GM12878 (cell line): ENCODE measurements at regions not wholly inside any gene's neighbourhood (a gene's known extent, or its start where the extent isn't known, plus 50 kb on each side); places are given as distances from the start of the nearest gene placed in this dataset.

Source experiments
- ATAC-seq: fragments of 200-7000 bp; cut with Tn5 transposase; 3 replicates; pipeline ENCODE4 v1.9.1; 2020; ENCODE audit warnings: mild to moderate bottlenecking, moderate library complexity
- BruUV-seq: library from RNA; stranded (reverse); fragments of 400-500 nt; replicated peaks from 2 replicates; lab custom pipeline; 2021; lab: Mats Ljungman, UMichigan
- CTCF ChIA-PET: fragments of 300-600 bp; sonication (Branson Sonifier 250); formaldehyde crosslinking; extraction: SDS; loops from one replicate; lab custom pipeline; 2021; ENCODE audit warnings: inconsistent platforms; lab: Yijun Ruan, JAX
- POLR2A ChIA-PET: fragments of 350-600 bp; formaldehyde crosslinking; extraction: SDS; loops from one replicate; lab custom pipeline; 2021; ENCODE audit warnings: inconsistent platforms; lab: Charles Lee
- RAD21 ChIA-PET: fragments of 300-600 bp; sonication (Branson Sonifier 250); formaldehyde crosslinking; loops from one replicate; lab custom pipeline; 2023; ENCODE audit warnings: antibody characterized with exemption; ENCODE audit not compliant: unreplicated experiment; lab: Charles Lee
- SMC1A ChIA-PET: fragments of 300-600 bp; sonication (Branson Sonifier 250); formaldehyde crosslinking; loops from one replicate; lab custom pipeline; 2023; ENCODE audit not compliant: unreplicated experiment, uncharacterized antibody; lab: Charles Lee
- DNase-seq: peaks from one replicate; pipeline ENCODE4 v3.0.0-alpha.2; 2011; ENCODE audit warnings: low read depth, low spot score
- FAIRE-seq: peaks from 3 replicates; lab custom pipeline; 2011; peaks lifted over from hg19 to GRCh38; lab: Jason Lieb, UNC
- H2AFZ ChIP-seq: 2 replicates; pipeline ENCODE4 v1.6.0; 2011; ENCODE audit warnings: low read depth, low read length, control low read depth; ENCODE audit not compliant: control insufficient read depth
- H3K27ac ChIP-seq: 2 replicates; pipeline ENCODE4 v1.5.1; 2011; ENCODE audit warnings: control low read depth; ENCODE audit not compliant: control insufficient read depth, insufficient read depth
- H3K27me3 ChIP-seq, 2 experiments: replicated peaks in 1 of 2; 2 replicates each; pipeline versions ENCODE4 v1.6.0 to v1.6.1; 2011; ENCODE audit warnings: low read length in 1 of 2; ENCODE audit not compliant: control insufficient read depth in 2 of 2, insufficient read depth in 2 of 2
- H3K36me3 ChIP-seq, 2 experiments: 2 replicates each; pipeline ENCODE4 v1.5.1; 2011; ENCODE audit warnings: low read length in 1 of 2; ENCODE audit not compliant: control insufficient read depth in 2 of 2, insufficient read depth in 2 of 2
- H3K4me1 ChIP-seq: 2 replicates; pipeline ENCODE4 v1.6.1; 2011; ENCODE audit warnings: mild to moderate bottlenecking, low read length, moderate library complexity, mixed read lengths; ENCODE audit not compliant: control insufficient read depth, insufficient read depth
- H3K4me2 ChIP-seq: 2 replicates; pipeline ENCODE4 v1.6.0; 2011; ENCODE audit warnings: control low read depth; ENCODE audit not compliant: control insufficient read depth, insufficient read depth
- H3K4me3 ChIP-seq: fragments of 200-600 bp; sonication (generic); 2 replicates; pipeline ENCODE4 v1.5.1; 2016
- H3K79me2 ChIP-seq: 2 replicates; pipeline ENCODE4 v1.6.0; 2011; ENCODE audit warnings: low read length; ENCODE audit not compliant: control insufficient read depth, insufficient read depth
- H3K9ac ChIP-seq: 2 replicates; pipeline ENCODE4 v1.8.0; 2011; ENCODE audit warnings: low read length, control low read depth, mixed read lengths; ENCODE audit not compliant: control insufficient read depth, insufficient read depth
- H3K9me3 ChIP-seq: replicated peaks from 3 replicates; pipeline ENCODE4 v1.5.1; 2011; ENCODE audit warnings: mild to moderate bottlenecking, low read length; ENCODE audit not compliant: control insufficient read depth, insufficient read depth
- H4K20me1 ChIP-seq: 2 replicates; pipeline ENCODE4 v1.6.0; 2011; ENCODE audit not compliant: control insufficient read depth, insufficient read depth
- CBX3 ChIP-seq: fragments of 200-600 bp; sonication (generic); IDR thresholded peaks from 2 replicates; pipeline ENCODE4 v1.6.1; 2016; ENCODE audit warnings: low read depth, borderline replicate concordance
- POU2F2 ChIP-seq: IDR thresholded peaks from 3 replicates; pipeline ENCODE4 v1.6.1; 2011; ENCODE audit warnings: low read depth, mild to moderate bottlenecking, low read length, borderline replicate concordance
- RFX5 ChIP-seq: IDR thresholded peaks from 2 replicates; pipeline ENCODE4 v1.6.1; 2011; ENCODE audit warnings: low read depth, low read length, improper control_type of control experiment
- SUPT20H ChIP-seq: IDR thresholded peaks from 2 replicates; pipeline ENCODE4 v1.6.1; 2011; ENCODE audit warnings: low read depth, mild to moderate bottlenecking, low read length, moderate library complexity, borderline replicate concordance; ENCODE audit not compliant: control insufficient read depth
- TAF1 ChIP-seq: IDR thresholded peaks from 2 replicates; pipeline ENCODE4 v1.6.1; 2011; ENCODE audit warnings: mild to moderate bottlenecking, low read depth, low read length, borderline replicate concordance
- WGBS: methylation state at CpG from one replicate; pipeline ENCODE4 v1.1.6; 2016; ENCODE audit warnings: low lambda C conversion rate; ENCODE audit not compliant: insufficient replicate concordance, insufficient coverage; ENCODE audit errors: missing lambda C conversion rate; 5-methylcytosine and 5-hydroxymethylcytosine counted together
- in situ Hi-C: fragments of 300-500 bp; cut with MboI; formaldehyde crosslinking; loops from 9 replicates; pipeline ENCODE4 v1.14.3; 2018; ENCODE audit warnings: mixed read lengths
- intact Hi-C: fragments of 100-400 bp; cut with micrococcal nuclease; formaldehyde crosslinking; loops from one replicate; pipeline ENCODE4 v1.14.2; 2022; ENCODE audit not compliant: unreplicated experiment
- TF ChIP-seq, protein P1 (sequence below): IDR thresholded peaks from 2 replicates; pipeline ENCODE4 v1.6.1; 2011; ENCODE audit warnings: mild to moderate bottlenecking, low read depth, low read length, moderate library complexity; ENCODE audit not compliant: insufficient replicate concordance
- TF ChIP-seq, protein P2 (sequence below): fragments of 450-650 bp; IDR thresholded peaks from 2 replicates; pipeline ENCODE4 v1.6.1; 2016; ENCODE audit warnings: mild to moderate bottlenecking
- TF ChIP-seq, protein P3 (sequence below): IDR thresholded peaks from 2 replicates; pipeline ENCODE4 v1.6.1; 2011; ENCODE audit warnings: borderline replicate concordance, low read depth, mild to moderate bottlenecking, moderate library complexity, low read length; ENCODE audit not compliant: insufficient read depth, poor library complexity, severe bottlenecking
- TF ChIP-seq, protein P4 (sequence below): IDR thresholded peaks from 2 replicates; pipeline ENCODE4 v1.6.1; 2012; ENCODE audit warnings: low read depth, low read length, improper control_type of control experiment

DNA sequence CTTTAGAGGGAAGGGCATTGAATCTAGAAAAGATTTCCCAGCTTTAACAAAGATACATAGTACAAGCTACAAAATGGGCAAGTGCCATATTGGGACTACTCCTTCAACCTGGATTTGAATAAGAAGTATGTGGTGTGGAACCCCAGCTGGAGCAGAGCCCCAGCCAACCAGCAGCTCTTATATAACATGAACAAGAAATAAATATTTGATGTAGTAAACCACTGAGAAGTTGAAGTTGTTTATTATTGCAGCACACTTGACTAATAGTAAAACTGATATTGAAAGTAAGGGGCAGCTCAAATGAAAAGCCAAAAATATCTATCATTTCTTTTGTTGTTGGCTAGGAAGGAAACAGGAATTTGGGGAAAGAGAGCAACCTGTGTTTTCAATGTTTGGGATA, 701.8 kb downstream of the TMTC2 start:
- Histone ChIP-seq H3K79me2 (no peaks in the 10 kb centered on the region), H3K27me3 (no peaks in the 10 kb centered on the region), H3K4me1 (no peaks in the 10 kb centered on the region), H3K9ac (no peak overlapping the region), H3K36me3 (no peaks in the 10 kb centered on the region), H3K27ac (no peak overlapping the region), H3K4me2 (no peak overlapping the region), H3K4me3 (no peak overlapping the region), H3K9me3 (no peaks in the 10 kb centered on the region), H2AFZ (no peak overlapping the region), H4K20me1 (no peaks in the 10 kb centered on the region)
- ChIA-PET CTCF (interaction anchor here (0.8 to 5.3 kb wide), 3 partner anchors 172 to 863 kb away, joined by 3 to 38 read pairs (median 3); partner anchors contain the start of gene TMTC2), RAD21 (interaction anchor here (0.6 to 3.2 kb wide), 2 partner anchors 362 to 703 kb away, joined by 3 to 29 read pairs; partner anchors contain the start of gene TMTC2), SMC1A (interaction anchor here (2.6 kb wide), 1 partner anchor 703 kb away, joined by 17 read pairs; no protein-coding TSS in a partner anchor), POLR2A (interaction anchor here (0.9 kb wide), 1 partner anchor 703 kb away, joined by 3 read pairs; no protein-coding TSS in a partner anchor)
- TF ChIP-seq, protein P1, sequence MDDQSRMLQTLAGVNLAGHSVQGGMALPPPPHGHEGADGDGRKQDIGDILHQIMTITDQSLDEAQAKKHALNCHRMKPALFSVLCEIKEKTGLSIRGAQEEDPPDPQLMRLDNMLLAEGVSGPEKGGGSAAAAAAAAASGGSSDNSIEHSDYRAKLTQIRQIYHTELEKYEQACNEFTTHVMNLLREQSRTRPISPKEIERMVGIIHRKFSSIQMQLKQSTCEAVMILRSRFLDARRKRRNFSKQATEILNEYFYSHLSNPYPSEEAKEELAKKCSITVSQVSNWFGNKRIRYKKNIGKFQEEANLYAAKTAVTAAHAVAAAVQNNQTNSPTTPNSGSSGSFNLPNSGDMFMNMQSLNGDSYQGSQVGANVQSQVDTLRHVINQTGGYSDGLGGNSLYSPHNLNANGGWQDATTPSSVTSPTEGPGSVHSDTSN: no peak
- DNase-seq: no peak
- BruUV-seq: no TSS peak
- in situ Hi-C loops: no loop called here
- peak; percentile 42 for ATAC-seq
- intact Hi-C loops: no loop called here
- no peak for FAIRE-seq

DNA sequence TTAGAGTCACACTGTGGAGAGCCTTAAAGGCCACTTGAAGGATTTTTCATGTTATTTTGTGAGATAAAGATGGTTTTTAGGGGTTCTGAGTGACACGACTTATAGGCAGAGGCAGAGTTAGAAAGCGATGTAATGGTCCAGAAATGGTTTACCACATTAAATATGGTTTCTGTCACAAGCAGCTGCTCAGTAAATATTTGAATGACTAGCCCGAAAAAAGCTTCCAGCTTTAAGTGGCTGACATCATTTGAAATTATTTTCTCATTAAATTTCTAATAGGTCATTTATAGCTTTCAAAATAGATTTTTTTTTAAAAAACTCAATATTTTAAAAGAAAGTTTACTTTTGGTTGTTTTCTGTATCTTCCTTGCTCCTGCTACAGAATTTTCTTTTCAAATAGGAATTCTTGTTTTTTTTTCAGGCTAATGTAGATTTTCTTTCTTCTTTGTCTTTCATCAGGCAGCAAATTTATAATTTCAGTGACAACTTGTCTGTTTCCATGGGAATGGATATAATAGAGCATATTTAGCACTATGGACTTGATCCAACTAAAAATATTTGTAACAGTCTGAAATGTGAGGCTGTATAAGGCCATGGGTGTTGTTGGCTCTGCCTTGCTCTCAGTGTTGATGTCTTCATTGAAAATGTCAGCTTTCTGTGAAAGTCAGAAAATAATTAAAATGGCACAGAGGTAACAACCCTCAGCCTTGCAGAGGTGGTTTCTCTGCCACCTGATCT, 700.0 kb downstream of the TMTC2 start:
- Histone ChIP-seq H3K36me3 (no peaks in the 10 kb centered on the region), H3K27me3 (no peaks in the 10 kb centered on the region), H3K4me2 (no peak overlapping the region), H3K9ac (no peak overlapping the region), H3K79me2 (no peaks in the 10 kb centered on the region), H3K4me3 (no peak overlapping the region), H3K27ac (no peak overlapping the region), H3K9me3 (no peaks in the 10 kb centered on the region), H3K4me1 (no peaks in the 10 kb centered on the region), H4K20me1 (no peaks in the 10 kb centered on the region), H2AFZ (no peak overlapping the region)
- BruUV-seq: no TSS peak
- no peak for ATAC-seq
- ChIA-PET POLR2A (no interaction called here), SMC1A (interaction anchor here (0.8 kb wide), 1 partner anchor 701 kb away, joined by 3 read pairs; no protein-coding TSS in a partner anchor), CTCF (interaction anchor here (1.1 to 5.3 kb wide), 3 partner anchors 14 to 701 kb away, joined by 3 to 38 read pairs (median 4); partner anchors contain the start of gene TMTC2), RAD21 (no interaction called here)
- intact Hi-C loops (no loop called here), in situ Hi-C loops (no loop called here)
- no peak for FAIRE-seq
- no peak for DNase-seq
- WGBS: 12% methylated on average over 3 of the region's 3 CpGs
- TF ChIP-seq SUPT20H (no peak), CBX3 (no peak), RFX5 (no peak), TAF1 (no peak), POU2F2 (no peak)
- TF ChIP-seq, protein P2, sequence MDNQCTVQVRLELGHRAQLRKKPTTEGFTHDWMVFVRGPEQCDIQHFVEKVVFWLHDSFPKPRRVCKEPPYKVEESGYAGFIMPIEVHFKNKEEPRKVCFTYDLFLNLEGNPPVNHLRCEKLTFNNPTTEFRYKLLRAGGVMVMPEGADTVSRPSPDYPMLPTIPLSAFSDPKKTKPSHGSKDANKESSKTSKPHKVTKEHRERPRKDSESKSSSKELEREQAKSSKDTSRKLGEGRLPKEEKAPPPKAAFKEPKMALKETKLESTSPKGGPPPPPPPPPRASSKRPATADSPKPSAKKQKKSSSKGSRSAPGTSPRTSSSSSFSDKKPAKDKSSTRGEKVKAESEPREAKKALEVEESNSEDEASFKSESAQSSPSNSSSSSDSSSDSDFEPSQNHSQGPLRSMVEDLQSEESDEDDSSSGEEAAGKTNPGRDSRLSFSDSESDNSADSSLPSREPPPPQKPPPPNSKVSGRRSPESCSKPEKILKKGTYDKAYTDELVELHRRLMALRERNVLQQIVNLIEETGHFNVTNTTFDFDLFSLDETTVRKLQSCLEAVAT: no peak
- TF ChIP-seq, protein P3, sequence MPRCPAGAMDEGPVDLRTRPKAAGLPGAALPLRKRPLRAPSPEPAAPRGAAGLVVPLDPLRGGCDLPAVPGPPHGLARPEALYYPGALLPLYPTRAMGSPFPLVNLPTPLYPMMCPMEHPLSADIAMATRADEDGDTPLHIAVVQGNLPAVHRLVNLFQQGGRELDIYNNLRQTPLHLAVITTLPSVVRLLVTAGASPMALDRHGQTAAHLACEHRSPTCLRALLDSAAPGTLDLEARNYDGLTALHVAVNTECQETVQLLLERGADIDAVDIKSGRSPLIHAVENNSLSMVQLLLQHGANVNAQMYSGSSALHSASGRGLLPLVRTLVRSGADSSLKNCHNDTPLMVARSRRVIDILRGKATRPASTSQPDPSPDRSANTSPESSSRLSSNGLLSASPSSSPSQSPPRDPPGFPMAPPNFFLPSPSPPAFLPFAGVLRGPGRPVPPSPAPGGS: no peak
- TF ChIP-seq, protein P4, sequence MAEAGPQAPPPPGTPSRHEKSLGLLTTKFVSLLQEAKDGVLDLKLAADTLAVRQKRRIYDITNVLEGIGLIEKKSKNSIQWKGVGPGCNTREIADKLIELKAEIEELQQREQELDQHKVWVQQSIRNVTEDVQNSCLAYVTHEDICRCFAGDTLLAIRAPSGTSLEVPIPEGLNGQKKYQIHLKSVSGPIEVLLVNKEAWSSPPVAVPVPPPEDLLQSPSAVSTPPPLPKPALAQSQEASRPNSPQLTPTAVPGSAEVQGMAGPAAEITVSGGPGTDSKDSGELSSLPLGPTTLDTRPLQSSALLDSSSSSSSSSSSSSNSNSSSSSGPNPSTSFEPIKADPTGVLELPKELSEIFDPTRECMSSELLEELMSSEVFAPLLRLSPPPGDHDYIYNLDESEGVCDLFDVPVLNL: no peak
